NCI-H1930 (cell line): ENCODE measurements at regions not wholly inside any gene's neighbourhood (a gene's known extent, or its start where the extent isn't known, plus 50 kb on each side); places are given as distances from the start of the nearest gene placed in this dataset.

Experiments
- DNase-seq, 2 experiments: peaks; one replicate each; lab custom pipeline; 2025; lab: John Stamatoyannopoulos, UW

- DNase-seq: no peak
Measured at GRCh38 chr18:67232406-67232805, 284.1 kb downstream of the DSEL start.

- DNase-seq: no peak
Measured at GRCh38 chr18:67222887-67223286, 293.6 kb downstream of the DSEL start.

GRCh38 chr18:67219821-67220220 lies 296.7 kb downstream of the DSEL start:
- DNase-seq: no peak

- no peak for DNase-seq
Measured at GRCh38 chr18:67218556-67218955, 298.0 kb downstream of the DSEL start.

GRCh38 chr18:67217551-67218166 lies 298.9 kb downstream of the DSEL start:
- DNase-seq: peak; percentile 22 to 51

- DNase-seq: no peak
Measured at GRCh38 chr18:67216846-67217245, 299.7 kb downstream of the DSEL start.

- DNase-seq: no peak
Measured at GRCh38 chr18:67215686-67216085, 300.8 kb downstream of the DSEL start.

GRCh38 chr18:67211646-67212045 lies 304.9 kb downstream of the DSEL start:
- DNase-seq: no peak

- no peak for DNase-seq
Measured at GRCh38 chr18:67200665-67201064, 315.9 kb downstream of the DSEL start.

GRCh38 chr18:67199993-67200617 lies 316.4 kb downstream of the DSEL start:
- peak; percentile 42 to 50 for DNase-seq

- no peak for DNase-seq
Measured at GRCh38 chr18:67194886-67195285, 321.6 kb downstream of the DSEL start.

GRCh38 chr18:67192535-67192934 lies 324.0 kb downstream of the DSEL start:
- no peak for DNase-seq

GRCh38 chr18:67183398-67183797 lies 333.1 kb downstream of the DSEL start:
- no peak for DNase-seq

GRCh38 chr18:67179726-67180125 lies 336.8 kb downstream of the DSEL start:
- no peak for DNase-seq

GRCh38 chr18:67159662-67160061 lies 356.9 kb downstream of the DSEL start:
- no peak for DNase-seq

GRCh38 chr18:67154979-67155378 lies 361.5 kb downstream of the DSEL start:
- no peak for DNase-seq

- DNase-seq: no peak
Measured at GRCh38 chr18:67151366-67151765, 365.2 kb downstream of the DSEL start.

- no peak for DNase-seq
Measured at GRCh38 chr18:67145586-67146292, 370.8 kb downstream of the DSEL start.

GRCh38 chr18:67144329-67144728 lies 372.2 kb downstream of the DSEL start:
- no peak for DNase-seq

- no peak for DNase-seq
Measured at GRCh38 chr18:67143028-67143427, 373.5 kb downstream of the DSEL start.

- DNase-seq: no peak
Measured at GRCh38 chr18:67142604-67143003, 373.9 kb downstream of the DSEL start.

- DNase-seq: no peak
Measured at GRCh38 chr18:67140495-67140894, 376.0 kb downstream of the DSEL start.

- DNase-seq: no peak
Measured at GRCh38 chr18:67139899-67140298, 376.6 kb downstream of the DSEL start.
